ENCODE measurements at regions not wholly inside any gene's neighbourhood (a gene's known extent, or its start where the extent isn't known, plus 50 kb on each side); places are given as distances from the start of the nearest gene placed in this dataset.

DNA sequence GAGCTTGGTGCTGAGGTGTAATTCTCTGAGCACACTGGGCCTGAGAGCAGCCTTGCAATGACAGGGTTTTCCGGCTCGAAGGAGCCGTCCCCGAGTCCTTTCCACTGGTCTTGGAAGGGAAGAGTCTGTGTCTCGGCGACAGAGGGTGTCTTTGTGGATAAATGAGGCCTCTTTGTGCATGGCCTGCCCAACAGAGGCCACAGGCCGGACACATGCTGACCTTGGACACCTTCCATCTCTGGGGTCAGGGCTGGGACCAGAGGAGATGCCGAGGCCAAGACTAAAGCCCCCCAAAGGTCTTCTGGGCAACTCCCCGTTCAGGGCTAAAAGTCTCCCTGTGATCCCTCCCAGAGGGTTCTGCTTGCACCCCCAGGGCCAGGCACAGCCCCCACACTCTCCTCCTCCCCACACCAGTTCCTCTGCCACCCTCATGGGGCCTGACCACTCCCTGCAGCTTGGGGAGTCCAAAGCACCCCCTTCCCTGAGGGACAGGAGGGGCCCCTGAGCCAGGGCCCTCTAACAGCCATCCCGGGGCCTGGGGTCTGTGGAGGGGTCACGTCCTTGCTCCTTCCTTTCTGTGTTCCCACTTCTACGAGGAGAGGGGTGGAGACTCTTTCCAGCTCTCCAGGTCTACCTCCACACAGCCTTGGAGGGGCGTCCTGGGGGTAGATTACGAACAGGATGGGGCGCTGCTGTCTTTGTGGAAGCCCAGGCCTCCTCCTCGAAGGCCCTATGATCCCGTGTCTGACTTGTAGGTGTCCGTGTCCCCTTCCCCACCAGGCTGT is 130.6 kb upstream of the FAM20C start:
- TF ChIP-seq, protein P1, sequence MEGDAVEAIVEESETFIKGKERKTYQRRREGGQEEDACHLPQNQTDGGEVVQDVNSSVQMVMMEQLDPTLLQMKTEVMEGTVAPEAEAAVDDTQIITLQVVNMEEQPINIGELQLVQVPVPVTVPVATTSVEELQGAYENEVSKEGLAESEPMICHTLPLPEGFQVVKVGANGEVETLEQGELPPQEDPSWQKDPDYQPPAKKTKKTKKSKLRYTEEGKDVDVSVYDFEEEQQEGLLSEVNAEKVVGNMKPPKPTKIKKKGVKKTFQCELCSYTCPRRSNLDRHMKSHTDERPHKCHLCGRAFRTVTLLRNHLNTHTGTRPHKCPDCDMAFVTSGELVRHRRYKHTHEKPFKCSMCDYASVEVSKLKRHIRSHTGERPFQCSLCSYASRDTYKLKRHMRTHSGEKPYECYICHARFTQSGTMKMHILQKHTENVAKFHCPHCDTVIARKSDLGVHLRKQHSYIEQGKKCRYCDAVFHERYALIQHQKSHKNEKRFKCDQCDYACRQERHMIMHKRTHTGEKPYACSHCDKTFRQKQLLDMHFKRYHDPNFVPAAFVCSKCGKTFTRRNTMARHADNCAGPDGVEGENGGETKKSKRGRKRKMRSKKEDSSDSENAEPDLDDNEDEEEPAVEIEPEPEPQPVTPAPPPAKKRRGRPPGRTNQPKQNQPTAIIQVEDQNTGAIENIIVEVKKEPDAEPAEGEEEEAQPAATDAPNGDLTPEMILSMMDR (IDR thresholded peaks at IDR 0.05): no peak
- intact Hi-C loops (cut with DNase I): no loop called here
- no peak for ATAC-seq
- 84 to 92% methylated on average over 18 of the region's 18 CpGs for WGBS, 2 donors
- Histone ChIP-seq H3K4me3 (no peak overlapping the region), H3K9me3 (no peaks in the 10 kb centered on the region), H3K27ac (no peak overlapping the region), H3K27me3 (peaks cover 0 to 6% (median 0%) of the 10 kb centered on the region in 7 donors), H3K4me1 (peaks cover 7 to 34% (median 21%) of the 10 kb centered on the region in 9 donors), H3K36me3 (no peaks in the 10 kb centered on the region)
- DNase-seq: no peak

DNA sequence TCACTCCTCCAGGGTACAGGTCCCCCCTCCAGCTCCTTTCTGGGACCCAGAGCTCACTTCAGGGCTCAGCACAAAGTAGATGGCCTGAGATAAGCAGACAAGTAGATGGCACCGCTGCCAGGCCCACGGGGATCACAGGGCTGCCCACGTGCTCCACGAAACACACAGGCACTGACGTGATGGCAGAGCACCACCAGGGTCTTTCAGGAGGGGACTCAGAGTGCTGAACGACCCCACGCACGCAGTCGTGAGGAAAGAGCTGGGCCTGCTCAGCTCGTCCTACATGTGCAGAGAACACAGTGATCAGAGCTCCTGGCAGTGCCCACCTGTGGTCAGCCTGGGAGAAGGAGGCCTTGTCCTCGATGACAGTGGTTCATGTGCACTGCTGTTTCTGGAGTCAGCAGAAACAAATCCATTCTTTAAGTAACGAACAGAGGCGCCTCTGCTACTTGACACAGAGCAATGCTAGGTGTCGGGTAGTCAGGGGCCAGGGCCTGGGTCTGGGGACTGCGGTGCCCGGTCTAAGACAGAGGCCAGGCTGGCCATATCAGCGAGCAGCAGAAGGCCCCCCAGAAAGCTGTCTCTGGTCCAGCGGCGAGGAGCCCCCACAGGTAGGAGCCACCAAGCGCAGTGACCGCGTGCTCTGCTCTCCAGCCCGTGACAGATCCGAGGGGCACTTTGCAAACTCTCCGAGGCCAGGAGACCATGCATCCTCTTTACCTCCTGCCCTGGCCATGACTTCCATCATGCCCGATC is 129.8 kb upstream of the FAM20C start:
- Histone ChIP-seq H3K27ac (no peak overlapping the region), H3K9me3 (no peaks in the 10 kb centered on the region), H3K36me3 (no peaks in the 10 kb centered on the region), H3K4me3 (no peak overlapping the region), H3K27me3 (peaks cover 0 to 6% (median 0%) of the 10 kb centered on the region in 7 donors), H3K4me1 (peaks cover 7 to 28% (median 21%) of the 10 kb centered on the region in 9 donors)
- TF ChIP-seq, protein P1 (IDR thresholded peaks at IDR 0.05): no peak
- no peak for ATAC-seq
- 93 to 96% methylated on average over 26 of the region's 26 CpGs for WGBS, 2 donors
- no peak for DNase-seq
- intact Hi-C loops (cut with DNase I): no loop called here

DNA sequence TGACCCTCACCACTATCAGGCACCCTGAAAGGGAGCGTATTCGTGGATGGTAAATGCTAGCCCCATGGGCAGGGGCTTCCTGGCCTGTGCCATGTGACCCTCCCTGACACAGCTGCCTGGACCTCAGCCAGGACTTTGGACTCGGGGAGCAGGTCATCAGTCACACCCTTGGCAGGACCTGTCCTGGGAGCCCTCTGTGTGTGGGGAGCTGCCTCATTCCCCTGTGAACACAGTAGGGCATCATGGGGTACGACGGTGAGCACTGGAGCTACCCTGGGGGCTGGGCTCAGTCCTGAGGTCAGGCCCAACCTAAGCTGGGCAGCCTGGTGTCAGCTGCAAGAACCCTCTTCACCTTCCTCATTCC is 129.3 kb upstream of the FAM20C start:
- no peak overlapping the region for H3K4me3 ChIP-seq
- no peaks in the 10 kb centered on the region for H3K9me3 ChIP-seq
- peak in 1 of 8 donors; percentile 33 for ATAC-seq
- DNase-seq: no peak
- H3K27me3 ChIP-seq: peaks cover 0 to 6% (median 0%) of the 10 kb centered on the region in 7 donors
- no peak overlapping the region for H3K27ac ChIP-seq
- TF ChIP-seq, protein P1 (IDR thresholded peaks at IDR 0.05): no peak
- peaks cover 7 to 22% (median 16%) of the 10 kb centered on the region in 9 donors for H3K4me1 ChIP-seq
- no peaks in the 10 kb centered on the region for H3K36me3 ChIP-seq
- intact Hi-C loops (cut with DNase I): no loop called here
- WGBS, 2 donors: 76 to 78% methylated on average over 5 of the region's 5 CpGs

DNA sequence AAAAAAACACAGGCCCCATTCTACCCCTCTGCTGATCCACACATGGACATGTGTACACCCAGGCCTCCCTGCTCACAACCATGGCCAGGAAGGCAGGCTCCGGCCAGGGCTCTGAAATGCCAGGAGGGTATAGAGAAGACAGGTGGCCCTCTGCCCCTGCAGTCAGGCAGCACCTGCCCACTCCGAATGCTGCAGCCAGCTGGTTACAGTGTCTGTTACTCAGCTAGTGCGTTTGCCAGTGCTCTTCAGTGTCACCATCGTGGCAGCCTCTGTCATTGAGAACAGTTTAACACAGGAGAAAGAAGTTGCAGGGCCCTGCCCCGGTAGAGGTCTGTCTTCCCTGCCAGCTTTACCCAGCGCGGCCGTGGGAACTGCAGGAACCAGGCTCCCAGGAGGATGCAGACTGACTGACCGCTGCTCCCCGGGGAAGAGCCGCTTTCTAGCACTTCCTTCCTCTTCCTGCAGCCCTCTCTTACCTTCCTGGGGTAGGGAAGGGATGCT is 128.8 kb upstream of the FAM20C start:
- H3K4me1 ChIP-seq: peaks cover 7 to 21% (median 16%) of the 10 kb centered on the region in 9 donors
- intact Hi-C loops (cut with DNase I): no loop called here
- no peak for DNase-seq
- H3K4me3 ChIP-seq: no peak overlapping the region
- no peaks in the 10 kb centered on the region for H3K9me3 ChIP-seq
- no peaks in the 10 kb centered on the region for H3K36me3 ChIP-seq
- ATAC-seq: peak in 5 of 8 donors; percentile 9 to 38 (median 33)
- peaks cover 0 to 6% (median 0%) of the 10 kb centered on the region in 7 donors for H3K27me3 ChIP-seq
- H3K27ac ChIP-seq: peak overlapping the region in 1 of 10 donors; percentile 14
- TF ChIP-seq, protein P1 (IDR thresholded peaks at IDR 0.05): no peak
- WGBS, 2 donors: 53% methylated on average over 11 of the region's 11 CpGs
